Calu3 (cell line): ENCODE measurements at regions not wholly inside any gene's neighbourhood (a gene's known extent, or its start where the extent isn't known, plus 50 kb on each side); places are given as distances from the start of the nearest gene placed in this dataset.
"Not testable (repeated sequence)": the region's sequence is repeated elsewhere in the genome, so short reads cannot be mapped to it uniquely, and the experiment has no call there.

Source experiments
- BruUV-seq: library from RNA; stranded (reverse); fragments of 400-500 nt; replicated peaks from 2 replicates; lab custom pipeline; 2021; lab: Mats Ljungman, UMichigan
- CTCF ChIA-PET: fragments of 300-600 bp; sonication (Branson Sonifier 250); formaldehyde crosslinking; loops from one replicate; lab custom pipeline; 2022; ENCODE audit warnings: antibody characterized with exemption; lab: Charles Lee
- DNase-seq: peaks from one replicate; pipeline ENCODE4 v3.0.0; 2022
- H3K27ac Mint-ChIP-seq: one replicate; pipeline ENCODE4 v1.8.0; 2022; ENCODE audit warnings: mixed read lengths; ENCODE audit not compliant: unreplicated experiment
- H3K27me3 Mint-ChIP-seq: one replicate; pipeline ENCODE4 v1.8.0; 2022; ENCODE audit warnings: mixed read lengths; ENCODE audit not compliant: unreplicated experiment
- H3K36me3 Mint-ChIP-seq: one replicate; pipeline ENCODE4 v1.8.0; 2022; ENCODE audit warnings: mild to moderate bottlenecking, moderate library complexity, mixed read lengths; ENCODE audit not compliant: insufficient read depth, unreplicated experiment
- H3K4me1 Mint-ChIP-seq: one replicate; pipeline ENCODE4 v1.8.0; 2022; ENCODE audit warnings: mild to moderate bottlenecking, low read depth, mixed read lengths; ENCODE audit not compliant: unreplicated experiment
- H3K4me3 Mint-ChIP-seq: one replicate; pipeline ENCODE4 v1.8.0; 2022; ENCODE audit warnings: mild to moderate bottlenecking, low read depth, moderate library complexity, mixed read lengths; ENCODE audit not compliant: unreplicated experiment
- H3K9me3 Mint-ChIP-seq: one replicate; pipeline ENCODE4 v1.8.0; 2022; ENCODE audit warnings: low read depth, mixed read lengths; ENCODE audit not compliant: unreplicated experiment
- intact Hi-C: fragments of 100-400 bp; cut with micrococcal nuclease; formaldehyde crosslinking; loops from one replicate; pipeline ENCODE4 v1.10.0; 2022; ENCODE audit not compliant: unreplicated experiment
- TF ChIP-seq, protein P1 (sequence below): fragments of 200-600 bp; IDR thresholded peaks from one replicate; pipeline ENCODE4 v1.8.0; 2022; ENCODE audit warnings: antibody characterized with exemption; ENCODE audit not compliant: unreplicated experiment

DNA sequence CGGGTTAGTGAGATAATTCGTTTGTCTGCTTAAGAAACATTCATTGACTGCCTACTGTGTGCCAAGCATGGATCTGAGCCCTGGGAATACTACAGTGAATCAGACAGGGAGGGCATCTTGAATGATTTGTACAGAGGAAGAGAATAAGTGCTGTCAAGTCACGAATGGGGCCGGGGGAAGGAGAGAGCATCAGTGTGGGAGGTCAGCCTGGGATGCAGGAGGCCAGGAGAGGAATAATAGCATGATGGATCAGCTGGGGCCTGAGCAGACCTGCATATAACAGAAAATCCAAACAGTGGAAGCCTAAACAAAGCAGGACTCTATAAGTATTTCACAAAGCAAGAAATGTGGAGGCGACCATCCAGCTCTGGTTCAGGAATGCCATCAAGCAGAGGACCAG is 55.4 kb upstream of the PAX8 start:
- intact Hi-C loops: no loop called here
- no peaks in the 10 kb centered on the region for H3K9me3 Mint-ChIP-seq
- H3K4me1 Mint-ChIP-seq: peaks cover 19% of the 10 kb centered on the region
- no peaks in the 10 kb centered on the region for H3K36me3 Mint-ChIP-seq
- CTCF ChIA-PET: no interaction called here
- H3K4me3 Mint-ChIP-seq: no peak overlapping the region
- DNase-seq: no peak
- no TSS peak for BruUV-seq
- no peaks in the 10 kb centered on the region for H3K27me3 Mint-ChIP-seq
- TF ChIP-seq, protein P1, sequence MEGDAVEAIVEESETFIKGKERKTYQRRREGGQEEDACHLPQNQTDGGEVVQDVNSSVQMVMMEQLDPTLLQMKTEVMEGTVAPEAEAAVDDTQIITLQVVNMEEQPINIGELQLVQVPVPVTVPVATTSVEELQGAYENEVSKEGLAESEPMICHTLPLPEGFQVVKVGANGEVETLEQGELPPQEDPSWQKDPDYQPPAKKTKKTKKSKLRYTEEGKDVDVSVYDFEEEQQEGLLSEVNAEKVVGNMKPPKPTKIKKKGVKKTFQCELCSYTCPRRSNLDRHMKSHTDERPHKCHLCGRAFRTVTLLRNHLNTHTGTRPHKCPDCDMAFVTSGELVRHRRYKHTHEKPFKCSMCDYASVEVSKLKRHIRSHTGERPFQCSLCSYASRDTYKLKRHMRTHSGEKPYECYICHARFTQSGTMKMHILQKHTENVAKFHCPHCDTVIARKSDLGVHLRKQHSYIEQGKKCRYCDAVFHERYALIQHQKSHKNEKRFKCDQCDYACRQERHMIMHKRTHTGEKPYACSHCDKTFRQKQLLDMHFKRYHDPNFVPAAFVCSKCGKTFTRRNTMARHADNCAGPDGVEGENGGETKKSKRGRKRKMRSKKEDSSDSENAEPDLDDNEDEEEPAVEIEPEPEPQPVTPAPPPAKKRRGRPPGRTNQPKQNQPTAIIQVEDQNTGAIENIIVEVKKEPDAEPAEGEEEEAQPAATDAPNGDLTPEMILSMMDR: no peak
- no peak overlapping the region for H3K27ac Mint-ChIP-seq

DNA sequence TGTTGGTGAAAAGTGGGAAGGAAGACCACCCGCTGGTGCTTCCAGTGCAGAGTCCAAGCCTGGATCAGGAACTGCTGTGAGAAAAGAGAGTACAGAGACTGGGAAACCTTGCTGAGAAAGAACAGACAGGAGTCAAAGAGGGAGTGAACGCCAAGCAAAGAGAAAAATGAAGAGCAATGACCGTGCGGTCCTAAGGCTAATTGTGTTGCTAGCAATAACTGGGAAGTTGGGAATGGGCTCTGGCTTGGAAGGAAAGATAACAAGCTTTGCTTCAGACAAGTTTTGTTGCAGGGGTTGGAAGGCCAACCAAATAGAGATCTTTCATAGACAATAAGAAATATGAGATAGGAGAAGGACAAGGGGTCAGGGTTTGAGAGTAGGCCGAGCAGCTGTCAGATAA is 55.0 kb upstream of the PAX8 start:
- intact Hi-C loops, CTCF ChIA-PET, H3K27ac Mint-ChIP-seq, H3K9me3 Mint-ChIP-seq, H3K4me3 Mint-ChIP-seq, H3K36me3 Mint-ChIP-seq, BruUV-seq, DNase-seq, H3K27me3 Mint-ChIP-seq: not testable (repeated sequence)
- peaks cover 23% of the 10 kb centered on the region for H3K4me1 Mint-ChIP-seq

DNA sequence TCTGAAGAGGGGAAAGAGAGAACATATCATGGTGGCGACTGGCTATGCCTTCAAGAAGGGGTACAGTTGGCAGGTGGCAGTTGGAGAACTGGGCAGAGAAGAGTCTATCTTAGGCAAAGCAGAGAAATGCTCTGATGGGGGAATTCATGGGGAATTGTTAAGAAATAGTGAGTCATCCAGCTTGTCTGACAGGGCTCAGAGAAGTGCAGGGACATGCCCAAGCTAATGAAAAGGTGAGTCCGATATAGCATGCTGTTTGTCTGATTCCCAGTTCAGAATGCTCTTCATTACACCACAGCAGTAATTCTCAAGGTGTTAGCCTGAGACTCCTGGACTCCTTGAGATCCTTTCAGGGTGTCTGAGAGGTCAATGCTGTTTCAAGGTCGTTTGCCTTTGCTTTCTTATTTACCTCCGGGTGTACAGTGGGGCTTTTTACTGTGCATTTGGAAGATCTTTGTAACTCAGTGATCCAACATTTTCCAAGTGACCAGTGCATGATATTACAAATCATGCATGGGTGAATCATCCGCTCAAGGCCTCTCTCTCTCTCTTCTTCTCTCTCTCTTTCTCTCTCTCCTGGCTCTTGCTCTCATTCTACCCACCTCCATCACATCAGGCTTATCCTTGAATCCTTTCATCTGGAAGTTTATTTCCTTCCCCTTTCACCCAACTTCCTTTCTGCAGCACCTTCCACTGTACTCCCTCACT is 51.5 kb upstream of the PAX8 start:
- CTCF ChIA-PET, H3K9me3 Mint-ChIP-seq, BruUV-seq, intact Hi-C loops, DNase-seq, H3K27me3 Mint-ChIP-seq, H3K36me3 Mint-ChIP-seq, H3K4me3 Mint-ChIP-seq: not testable (repeated sequence)
- Mint-ChIP-seq H3K4me1 (peaks cover 35% of the 10 kb centered on the region), H3K27ac (peak overlapping the region; percentile 3)

DNA sequence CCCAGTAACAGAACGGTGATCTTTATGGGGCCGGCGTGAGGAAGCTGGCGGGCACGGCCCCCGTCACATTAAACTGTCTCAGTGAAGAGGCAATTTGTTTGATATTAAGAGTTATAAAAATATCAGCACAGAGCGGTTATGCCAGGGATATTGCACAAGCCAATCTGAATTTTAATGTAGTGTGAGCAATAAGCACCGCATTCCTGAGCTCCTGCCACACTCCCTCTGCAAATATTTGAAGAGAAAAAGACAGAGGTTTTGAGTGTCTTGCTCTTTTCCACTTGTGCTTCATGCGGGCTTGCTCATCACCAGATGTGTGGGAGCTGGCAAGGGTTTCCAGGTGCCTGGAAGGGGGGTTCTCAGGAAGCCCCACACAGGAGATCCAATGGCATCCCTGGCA is 50.3 kb upstream of the PAX8 start:
- intact Hi-C loops, H3K9me3 Mint-ChIP-seq, DNase-seq, CTCF ChIA-PET, H3K4me3 Mint-ChIP-seq, H3K27me3 Mint-ChIP-seq, H3K36me3 Mint-ChIP-seq, BruUV-seq, H3K27ac Mint-ChIP-seq: not testable (repeated sequence)
- H3K4me1 Mint-ChIP-seq: peaks cover 46% of the 10 kb centered on the region

DNA sequence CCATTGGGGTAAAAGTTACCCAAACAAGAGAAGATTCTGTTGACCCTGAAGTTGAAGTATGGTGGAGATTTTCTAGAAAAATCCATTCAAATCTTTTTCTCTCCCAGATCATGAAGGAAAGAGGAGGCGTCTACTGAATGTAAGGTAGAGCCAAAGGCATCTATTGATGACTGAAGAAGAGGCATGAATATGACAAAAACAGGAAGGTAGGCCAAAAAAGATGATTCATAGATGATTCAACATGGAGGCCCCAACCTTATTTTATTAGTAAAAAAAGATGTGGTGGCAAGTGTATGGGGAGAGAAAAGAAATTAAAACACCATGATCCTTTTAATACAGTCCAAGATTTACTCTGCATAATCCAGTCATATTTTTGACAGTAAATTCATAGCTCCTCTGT is 49.9 kb upstream of the PAX8 start:
- DNase-seq, intact Hi-C loops, H3K27ac Mint-ChIP-seq, BruUV-seq, H3K4me3 Mint-ChIP-seq, H3K27me3 Mint-ChIP-seq, CTCF ChIA-PET, H3K36me3 Mint-ChIP-seq, H3K9me3 Mint-ChIP-seq: not testable (repeated sequence)
- peaks cover 46% of the 10 kb centered on the region for H3K4me1 Mint-ChIP-seq
